ENCODE measurements at regions not wholly inside any gene's neighbourhood (a gene's known extent, or its start where the extent isn't known, plus 50 kb on each side); places are given as distances from the start of the nearest gene placed in this dataset.

DNA sequence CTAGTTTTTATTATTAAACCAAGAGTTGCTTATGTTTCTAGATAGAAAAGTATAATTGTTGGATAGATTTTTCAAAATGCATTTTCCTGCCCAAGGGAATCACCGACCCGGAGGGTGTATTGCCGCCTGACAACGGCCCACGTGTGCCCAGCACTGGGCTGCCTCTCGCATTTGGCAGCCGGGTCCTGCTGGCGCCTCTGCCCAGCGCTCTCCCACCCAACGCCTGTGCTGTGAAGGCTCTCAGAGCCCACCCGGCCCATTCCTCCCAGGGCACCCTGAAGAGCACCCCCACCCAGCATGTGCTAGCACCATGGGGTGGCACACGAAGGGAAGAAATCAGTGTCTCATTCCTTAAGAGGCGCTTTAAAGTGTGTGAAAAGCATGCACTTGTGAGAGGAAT, 88.3 kb upstream of the AFDN start:
- TF ChIP-seq CTCF (IDR thresholded peaks at IDR 0.05; ENCODE audit: poor library complexity, severe bottlenecking), result no peak
- no peak for TF ChIP-seq EZH2 (IDR thresholded peaks at IDR 0.05; ENCODE audit: borderline replicate concordance, insufficient read depth, low read length, poor library complexity, severe bottlenecking)
- TF ChIP-seq EP300 (conservative IDR thresholded peaks at IDR 0.05; ENCODE audit: poor library complexity, severe bottlenecking), result no peak
- TF ChIP-seq RAD21 (conservative IDR thresholded peaks at IDR 0.05), result no peak
